GM23248 (cell line): ENCODE measurements at regions not wholly inside any gene's neighbourhood (a gene's known extent, or its start where the extent isn't known, plus 50 kb on each side); places are given as distances from the start of the nearest gene placed in this dataset.

Experiments
- EZH2 ChIP-seq: fragments of 200-600 bp; sonication (generic); IDR thresholded peaks from 2 replicates; pipeline ENCODE4 v1.6.1; 2018; ENCODE audit warnings: antibody characterized with exemption, mild to moderate bottlenecking; ENCODE audit not compliant: insufficient read depth, poor library complexity, severe bottlenecking
- EZH2phosphoT487 ChIP-seq: fragments of 200-600 bp; sonication (generic); IDR thresholded peaks from 2 replicates; pipeline ENCODE4 v1.6.1; 2018; ENCODE audit warnings: antibody characterized with exemption, moderate library complexity, mild to moderate bottlenecking, low read depth; ENCODE audit not compliant: insufficient read depth

DNA sequence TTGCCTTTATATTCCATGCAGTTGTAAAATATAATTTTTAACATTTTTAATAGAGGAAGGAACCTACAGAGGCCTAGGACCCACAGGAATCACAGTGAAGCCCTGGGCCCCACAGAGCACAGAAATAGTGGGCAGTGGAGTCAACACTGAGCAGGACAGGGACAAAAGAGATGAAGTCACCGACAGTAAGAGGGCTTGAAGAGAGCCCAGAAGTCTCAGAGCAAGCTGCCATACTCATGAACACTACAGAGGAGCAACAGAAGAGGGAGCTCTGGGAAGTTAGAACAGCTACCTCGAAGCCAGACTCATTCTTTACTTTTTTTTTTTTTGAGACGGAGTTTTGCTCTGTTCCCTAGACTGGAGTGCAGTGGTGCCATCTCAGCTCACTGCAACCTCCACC is 149.3 kb upstream of the TENM3 start:
- TF ChIP-seq EZH2 (no peak), EZH2phosphoT487 (no peak)
